ENCODE measurements at regions not wholly inside any gene's neighbourhood (a gene's known extent, or its start where the extent isn't known, plus 50 kb on each side); places are given as distances from the start of the nearest gene placed in this dataset.
"Not testable (repeated sequence)": the region's sequence is repeated elsewhere in the genome, so short reads cannot be mapped to it uniquely, and the experiment has no call there.

- TF ChIP-seq CTCF (IDR thresholded peaks at IDR 0.05), result no peak
- ATAC-seq (peak in 1 of 8 donors; percentile 30), DNase-seq (no peak)
- H3K4me1 ChIP-seq, result no peaks in the 10 kb centered on the region
- no peak overlapping the region for H3K27ac ChIP-seq
- intact Hi-C loops (cut with DNase I), result loop anchor here in 1 of 10 donors (10.0 kb wide), 1 partner anchor 63 kb away; no protein-coding TSS in a partner anchor
- WGBS, 2 donors, result 95 to 97% methylated on average over 18 of the region's 18 CpGs
- no peaks in the 10 kb centered on the region for H3K27me3 ChIP-seq
- no peaks in the 10 kb centered on the region for H3K36me3 ChIP-seq
- peaks cover 0 to 9% (median 0%) of the 10 kb centered on the region in 11 donors for H3K9me3 ChIP-seq
- H3K4me3 ChIP-seq, result no peak overlapping the region
Measured at GRCh38 chr1:116297495-116298212, 75.4 kb upstream of the ATP1A1 start.

- WGBS, 2 donors, result 87 to 88% methylated on average over 15 of the region's 15 CpGs
- DNase-seq, ATAC-seq: not testable (repeated sequence)
Measured at GRCh38 chr1:116298213-116298579, 74.8 kb upstream of the ATP1A1 start.

GRCh38 chr1:116298746-116299145, 74.3 kb upstream of the ATP1A1 start:
- H3K4me1 ChIP-seq, result no peaks in the 10 kb centered on the region
- intact Hi-C loops (cut with DNase I), result loop anchor here in 1 of 10 donors (10.0 kb wide), 1 partner anchor 64 kb away; no protein-coding TSS in a partner anchor
- H3K9me3 ChIP-seq, result peaks cover 0 to 9% (median 0%) of the 10 kb centered on the region in 11 donors
- H3K27ac ChIP-seq, result no peak overlapping the region
- no peaks in the 10 kb centered on the region for H3K27me3 ChIP-seq
- H3K4me3 ChIP-seq, result no peak overlapping the region
- WGBS, 2 donors, result 93% methylated on average over 4 of the region's 4 CpGs
- no peak for TF ChIP-seq CTCF (IDR thresholded peaks at IDR 0.05)
- ATAC-seq (no peak), DNase-seq (no peak)
- H3K36me3 ChIP-seq, result no peaks in the 10 kb centered on the region

More at GRCh38 chr1:116298213-116298579, 74.8 kb upstream of the ATP1A1 start:
- H3K4me1 ChIP-seq, H3K27me3 ChIP-seq, H3K36me3 ChIP-seq, H3K9me3 ChIP-seq, H3K27ac ChIP-seq, H3K4me3 ChIP-seq: not testable (repeated sequence)
- intact Hi-C loops (cut with DNase I), result loop anchor here in 1 of 10 donors (10.0 kb wide), 1 partner anchor 63 kb away; no protein-coding TSS in a partner anchor

- DNase-seq, result no peak
- no peak for ATAC-seq
- Histone ChIP-seq H3K27me3 (no peaks in the 10 kb centered on the region), H3K9me3 (peaks cover 0 to 10% (median 0%) of the 10 kb centered on the region in 11 donors), H3K4me3 (no peak overlapping the region), H3K27ac (no peak overlapping the region), H3K4me1 (no peaks in the 10 kb centered on the region), H3K36me3 (no peaks in the 10 kb centered on the region)
- intact Hi-C loops (cut with DNase I), result loop anchor here in 1 of 10 donors (10.0 kb wide), 1 partner anchor 64 kb away; no protein-coding TSS in a partner anchor
- 48 to 63% methylated on average over 1 of the region's 1 CpG for WGBS, 2 donors
- TF ChIP-seq CTCF (IDR thresholded peaks at IDR 0.05), result no peak
Measured at GRCh38 chr1:116299248-116299647, 73.8 kb upstream of the ATP1A1 start.

GRCh38 chr1:116302281-116302680, 70.8 kb upstream of the ATP1A1 start:
- DNase-seq (no peak), ATAC-seq (no peak)
- Histone ChIP-seq H3K4me3 (no peak overlapping the region), H3K4me1 (no peaks in the 10 kb centered on the region), H3K27ac (no peak overlapping the region), H3K9me3 (peaks cover 0 to 18% (median 0%) of the 10 kb centered on the region in 11 donors), H3K27me3 (no peaks in the 10 kb centered on the region), H3K36me3 (no peaks in the 10 kb centered on the region)
- 84 to 91% methylated on average over 1 of the region's 1 CpG for WGBS, 2 donors
- no peak for TF ChIP-seq CTCF (IDR thresholded peaks at IDR 0.05)
- intact Hi-C loops (cut with DNase I), result no loop called here

Measured in heart right ventricle (tissue), 16 donors.